ENCODE measurements at regions not wholly inside any gene's neighbourhood (a gene's known extent, or its start where the extent isn't known, plus 50 kb on each side); places are given as distances from the start of the nearest gene placed in this dataset.

DNA sequence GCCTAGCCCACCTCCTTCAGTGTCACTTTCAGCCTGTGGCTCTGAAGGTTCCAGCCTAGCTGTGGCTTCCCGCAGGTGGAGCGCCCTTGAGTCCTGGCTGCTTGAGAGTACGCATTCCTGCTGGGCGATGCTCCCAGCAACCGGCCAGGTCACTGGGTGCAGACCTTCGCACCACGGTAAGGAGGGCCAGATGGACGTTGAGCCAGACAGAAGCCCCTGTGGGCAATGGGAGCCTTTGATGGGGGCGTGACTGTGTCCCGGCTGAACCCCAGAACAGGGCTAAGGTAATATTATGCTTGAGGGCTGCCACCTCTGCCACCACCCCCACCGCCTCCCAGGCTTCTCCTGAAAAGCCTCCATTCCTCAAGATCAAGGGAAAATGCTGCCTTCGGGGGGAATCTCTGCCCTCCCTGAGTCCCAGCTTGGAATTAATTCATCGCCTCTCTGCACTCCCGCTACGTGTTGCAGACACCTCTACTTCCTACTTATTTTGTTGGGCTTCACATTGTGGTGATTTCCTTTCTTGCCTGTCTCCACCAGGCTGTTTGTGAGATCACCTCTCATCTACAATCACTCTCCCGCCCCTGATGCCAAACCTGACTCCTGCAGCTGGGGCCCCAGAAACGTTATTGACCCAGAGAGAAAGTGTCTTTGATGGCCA lies 144.9 kb upstream of the NECTIN1 start:
- H3K36me3 Mint-ChIP-seq (ENCODE audit: low read depth, unreplicated experiment): no peaks in the 10 kb centered on the region
- Histone ChIP-seq H3K36me3 (ENCODE audit: insufficient read depth, low read length) (no peaks in the 10 kb centered on the region), H3K27ac (ENCODE audit: low read depth, low read length) (no peak overlapping the region), H3K4me2 (ENCODE audit: low read length) (no peak overlapping the region), H3K9ac (ENCODE audit: low read length) (no peak overlapping the region), H3K4me3 (ENCODE audit: insufficient read depth, low read depth, low read length) (no peak overlapping the region), H3K79me2 (ENCODE audit: insufficient read depth, low read length) (no peaks in the 10 kb centered on the region), H4K20me1 (ENCODE audit: insufficient read depth, low read length) (no peaks in the 10 kb centered on the region), H3K4me1 (ENCODE audit: insufficient read depth, low read length) (no peaks in the 10 kb centered on the region), H2AFZ (ENCODE audit: low read depth, low read length) (no peak overlapping the region), H3K27me3 (ENCODE audit: insufficient read depth, low read length) (peaks cover 24% of the 10 kb centered on the region), H3K9me3 (ENCODE audit: insufficient read depth, low read depth, low read length) (no peaks in the 10 kb centered on the region)
- DNase-seq (ENCODE audit: low read depth) (no peak), FAIRE-seq (no peak)
- H3K4me1 Mint-ChIP-seq (ENCODE audit: low read depth, unreplicated experiment): no peaks in the 10 kb centered on the region
- no peak overlapping the region for H3K27ac Mint-ChIP-seq (ENCODE audit: unreplicated experiment)
- no peak overlapping the region for H3K4me3 Mint-ChIP-seq (ENCODE audit: unreplicated experiment)
- H3K27me3 Mint-ChIP-seq (ENCODE audit: low read depth, unreplicated experiment): peaks cover 25% of the 10 kb centered on the region
- peaks cover 4% of the 10 kb centered on the region for H3K9me3 Mint-ChIP-seq (ENCODE audit: unreplicated experiment)
- TF ChIP-seq EZH2 (IDR thresholded peaks at IDR 0.05; ENCODE audit: insufficient read depth, low read length) (no peak), CTCF (IDR thresholded peaks at IDR 0.05; ENCODE audit: insufficient read depth, low read depth, low read length) (no peak)

GRCh38 chr11:119872611-119873310 lies 143.8 kb upstream of the NECTIN1 start:
- FAIRE-seq (no peak), DNase-seq (ENCODE audit: low read depth) (no peak)
- Histone ChIP-seq H2AFZ (ENCODE audit: low read depth, low read length) (no peak overlapping the region), H3K36me3 (ENCODE audit: insufficient read depth, low read length) (no peaks in the 10 kb centered on the region), H3K27ac (ENCODE audit: low read depth, low read length) (no peak overlapping the region), H3K4me1 (ENCODE audit: insufficient read depth, low read length) (no peaks in the 10 kb centered on the region), H3K27me3 (ENCODE audit: insufficient read depth, low read length) (peaks cover 32% of the 10 kb centered on the region), H3K4me3 (ENCODE audit: insufficient read depth, low read depth, low read length) (no peak overlapping the region), H3K9me3 (ENCODE audit: insufficient read depth, low read depth, low read length) (no peaks in the 10 kb centered on the region), H3K79me2 (ENCODE audit: insufficient read depth, low read length) (no peaks in the 10 kb centered on the region), H3K9ac (ENCODE audit: low read length) (no peak overlapping the region), H4K20me1 (ENCODE audit: insufficient read depth, low read length) (no peaks in the 10 kb centered on the region), H3K4me2 (ENCODE audit: low read length) (no peak overlapping the region)
- Mint-ChIP-seq H3K27ac (ENCODE audit: unreplicated experiment) (peak overlapping the region; percentile 14), H3K4me3 (ENCODE audit: unreplicated experiment) (no peak overlapping the region), H3K27me3 (ENCODE audit: low read depth, unreplicated experiment) (peaks cover 18% of the 10 kb centered on the region), H3K4me1 (ENCODE audit: low read depth, unreplicated experiment) (no peaks in the 10 kb centered on the region), H3K36me3 (ENCODE audit: low read depth, unreplicated experiment) (no peaks in the 10 kb centered on the region), H3K9me3 (ENCODE audit: unreplicated experiment) (peaks cover 4% of the 10 kb centered on the region)
- no peak for TF ChIP-seq CTCF (IDR thresholded peaks at IDR 0.05; ENCODE audit: insufficient read depth, low read depth, low read length)
- no peak for TF ChIP-seq EZH2 (IDR thresholded peaks at IDR 0.05; ENCODE audit: insufficient read depth, low read length)

DNA sequence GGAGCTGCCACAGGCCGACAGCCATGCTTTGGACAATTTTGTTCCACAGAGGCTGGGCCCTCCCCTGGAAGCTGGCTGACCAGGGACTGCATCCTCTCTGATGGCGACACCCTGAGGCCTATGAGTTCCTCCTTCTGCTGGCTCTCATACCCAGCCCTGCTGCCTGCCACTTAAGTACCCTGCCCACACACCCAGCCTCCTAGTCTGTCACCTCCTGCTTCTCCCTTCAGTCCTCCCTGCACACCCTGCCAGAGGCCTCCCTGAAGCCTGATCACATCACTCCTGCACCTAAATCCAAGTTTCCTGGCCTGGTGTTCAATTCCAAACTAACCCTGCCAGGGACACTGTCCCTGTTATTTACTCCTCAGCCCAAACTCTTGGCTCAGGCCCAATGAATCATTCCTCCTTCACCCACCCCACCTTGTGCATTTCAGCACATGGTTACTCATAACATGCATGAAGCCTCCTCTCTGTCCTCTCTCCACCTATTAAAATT lies 136.7 kb upstream of the NECTIN1 start:
- no peaks in the 10 kb centered on the region for H3K36me3 ChIP-seq (ENCODE audit: insufficient read depth, low read length)
- H3K9me3 Mint-ChIP-seq (ENCODE audit: unreplicated experiment): peaks cover 2% of the 10 kb centered on the region
- FAIRE-seq (no peak), DNase-seq (ENCODE audit: low read depth) (peak; percentile 1)
- H3K9ac ChIP-seq (ENCODE audit: low read length): no peak overlapping the region
- H3K4me3 Mint-ChIP-seq (ENCODE audit: unreplicated experiment): no peak overlapping the region
- H3K79me2 ChIP-seq (ENCODE audit: insufficient read depth, low read length): no peaks in the 10 kb centered on the region
- no peak overlapping the region for H3K4me2 ChIP-seq (ENCODE audit: low read length)
- H3K4me3 ChIP-seq (ENCODE audit: insufficient read depth, low read depth, low read length): no peak overlapping the region
- no peaks in the 10 kb centered on the region for H3K9me3 ChIP-seq (ENCODE audit: insufficient read depth, low read depth, low read length)
- H3K36me3 Mint-ChIP-seq (ENCODE audit: low read depth, unreplicated experiment): no peaks in the 10 kb centered on the region
- H3K4me1 ChIP-seq (ENCODE audit: insufficient read depth, low read length): no peaks in the 10 kb centered on the region
- peaks cover 38% of the 10 kb centered on the region for H3K27me3 Mint-ChIP-seq (ENCODE audit: low read depth, unreplicated experiment)
- no peaks in the 10 kb centered on the region for H4K20me1 ChIP-seq (ENCODE audit: insufficient read depth, low read length)
- TF ChIP-seq CTCF (IDR thresholded peaks at IDR 0.05; ENCODE audit: insufficient read depth, low read depth, low read length) (no peak), EZH2 (IDR thresholded peaks at IDR 0.05; ENCODE audit: insufficient read depth, low read length) (no peak)
- no peak overlapping the region for H3K27ac Mint-ChIP-seq (ENCODE audit: unreplicated experiment)
- H2AFZ ChIP-seq (ENCODE audit: low read depth, low read length): no peak overlapping the region
- H3K27ac ChIP-seq (ENCODE audit: low read depth, low read length): no peak overlapping the region
- peaks cover 28% of the 10 kb centered on the region for H3K27me3 ChIP-seq (ENCODE audit: insufficient read depth, low read length)
- peaks cover 3% of the 10 kb centered on the region for H3K4me1 Mint-ChIP-seq (ENCODE audit: low read depth, unreplicated experiment)

Measured in astrocyte (in vitro differentiated cells and primary cell).